Pancreas (tissue), 10 donors: ENCODE measurements at regions not wholly inside any gene's neighbourhood (a gene's known extent, or its start where the extent isn't known, plus 50 kb on each side); places are given as distances from the start of the nearest gene placed in this dataset.
A peak's percentile ranks its signal among the peaks of the same experiment; 100 is the strongest.

ENCODE experiments used
- ATAC-seq, 4 donors: fragments of 200-7000 bp; cut with Tn5 transposase; one replicate each; pipeline versions ENCODE4 v1.8.0 to v1.9.1; 2020; ENCODE audit warnings: mild to moderate bottlenecking in 4 of 4, moderate library complexity in 4 of 4
- DNase-seq, 6 donors: peaks; one replicate each; pipeline ENCODE4 v3.0.0-alpha.2; 2020
- FAIRE-seq: peaks from 2 replicates; lab custom pipeline; 2012; peaks lifted over from hg19 to GRCh38; lab: Jason Lieb, UNC
- H3K27ac ChIP-seq, 4 donors: fragments of 200-600 bp; sonication (generic); 1 replicate in 3 of 4; 2 replicates in 1 of 4; pipeline versions ENCODE4 v1.5.0 to v1.8.0; 2020
- H3K27me3 ChIP-seq, 4 donors: fragments of 200-600 bp; one replicate each; pipeline ENCODE4 v1.8.0; 2021
- H3K36me3 ChIP-seq, 3 donors: fragments of 200-600 bp; sonication (generic) in 1 of 3; one replicate each; pipeline versions ENCODE4 v1.5.0 to v1.8.0; 2020 to 2021
- H3K4me1 ChIP-seq, 3 donors: fragments of 200-600 bp; one replicate each; pipeline ENCODE4 v1.8.0; 2021
- H3K4me3 ChIP-seq, 4 donors: fragments of 200-600 bp; sonication (generic) in 2 of 4; one replicate each; pipeline versions ENCODE4 v1.5.0 to v1.8.0; 2020 to 2021
- H3K9me3 ChIP-seq, 4 donors: fragments of 200-600 bp; one replicate each; pipeline ENCODE4 v1.8.0; 2021
- WGBS, 2 donors: extraction: QIAGEN DNeasy Blood & Tissue Kit; methylation state at CpG; one replicate each; pipeline ENCODE4 v1.1.7; 2013; 5-methylcytosine and 5-hydroxymethylcytosine counted together
- intact Hi-C, 3 donors: fragments of 100-400 bp; cut with DNase I; formaldehyde crosslinking; loops; one replicate each; pipeline versions ENCODE4 v1.11.1 to v1.14.2; 2022
- TF ChIP-seq, protein P1 (sequence below), 4 donors: fragments of 200-600 bp; sonication (generic) in 3 of 4; IDR thresholded peaks; one replicate each; pipeline versions ENCODE4 v1.5.0 to v1.8.0; 2021; ENCODE audit warnings: antibody characterized with exemption in 4 of 4
- donor health status: healthy with polysubstance abuse.
- donor health status: DM: no; HTN: no; CAD: no; lungs with moderate emphysema.
- donor health status: DM: no; HTN: no; CAD: no.
- donor health status: control.
- donor health status: control.
- donor health status: Bipolar disorder and iron deficiency.
- donor health status: DM: yes; HTN: yes; CAD: no.
- donor health status: DM: no; HTN: no; CAD: no.
- donor health status: DM: no; HTN: no; CAD: no.
- donor health status: DM: yes; HTN: yes; CAD: no.

DNA sequence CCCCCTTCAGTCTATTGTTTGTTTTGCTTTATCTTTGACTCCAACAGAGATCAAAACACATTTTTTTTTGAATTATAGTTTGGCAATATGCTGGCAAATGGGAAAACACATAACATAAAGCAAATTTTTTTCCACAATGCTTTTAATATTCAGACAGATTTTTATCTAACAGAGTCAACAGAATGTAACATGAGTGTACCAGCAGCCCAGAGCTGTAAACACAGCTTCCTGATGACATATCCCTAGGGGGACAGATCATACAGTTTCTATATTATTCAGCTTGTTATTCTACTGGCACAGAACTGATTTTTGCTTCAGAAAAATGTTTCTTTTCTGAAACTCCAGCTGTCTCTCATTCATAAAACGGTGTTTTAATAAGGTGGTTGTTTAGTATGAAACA lies 168.8 kb downstream of the OLFM4 start:
- Histone ChIP-seq H3K36me3 (no peaks in the 10 kb centered on the region), H3K27me3 (peaks cover 0 to 34% (median 10%) of the 10 kb centered on the region in 4 donors), H3K4me3 (no peak overlapping the region), H3K27ac (no peak overlapping the region), H3K9me3 (no peaks in the 10 kb centered on the region), H3K4me1 (no peaks in the 10 kb centered on the region)
- 46 to 57% methylated on average over 1 of the region's 1 CpG for WGBS, 2 donors
- FAIRE-seq (no peak), ATAC-seq (no peak), DNase-seq (no peak)
- TF ChIP-seq, protein P1, sequence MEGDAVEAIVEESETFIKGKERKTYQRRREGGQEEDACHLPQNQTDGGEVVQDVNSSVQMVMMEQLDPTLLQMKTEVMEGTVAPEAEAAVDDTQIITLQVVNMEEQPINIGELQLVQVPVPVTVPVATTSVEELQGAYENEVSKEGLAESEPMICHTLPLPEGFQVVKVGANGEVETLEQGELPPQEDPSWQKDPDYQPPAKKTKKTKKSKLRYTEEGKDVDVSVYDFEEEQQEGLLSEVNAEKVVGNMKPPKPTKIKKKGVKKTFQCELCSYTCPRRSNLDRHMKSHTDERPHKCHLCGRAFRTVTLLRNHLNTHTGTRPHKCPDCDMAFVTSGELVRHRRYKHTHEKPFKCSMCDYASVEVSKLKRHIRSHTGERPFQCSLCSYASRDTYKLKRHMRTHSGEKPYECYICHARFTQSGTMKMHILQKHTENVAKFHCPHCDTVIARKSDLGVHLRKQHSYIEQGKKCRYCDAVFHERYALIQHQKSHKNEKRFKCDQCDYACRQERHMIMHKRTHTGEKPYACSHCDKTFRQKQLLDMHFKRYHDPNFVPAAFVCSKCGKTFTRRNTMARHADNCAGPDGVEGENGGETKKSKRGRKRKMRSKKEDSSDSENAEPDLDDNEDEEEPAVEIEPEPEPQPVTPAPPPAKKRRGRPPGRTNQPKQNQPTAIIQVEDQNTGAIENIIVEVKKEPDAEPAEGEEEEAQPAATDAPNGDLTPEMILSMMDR (IDR thresholded peaks at IDR 0.05): no peak
- intact Hi-C loops: no loop called here

DNA sequence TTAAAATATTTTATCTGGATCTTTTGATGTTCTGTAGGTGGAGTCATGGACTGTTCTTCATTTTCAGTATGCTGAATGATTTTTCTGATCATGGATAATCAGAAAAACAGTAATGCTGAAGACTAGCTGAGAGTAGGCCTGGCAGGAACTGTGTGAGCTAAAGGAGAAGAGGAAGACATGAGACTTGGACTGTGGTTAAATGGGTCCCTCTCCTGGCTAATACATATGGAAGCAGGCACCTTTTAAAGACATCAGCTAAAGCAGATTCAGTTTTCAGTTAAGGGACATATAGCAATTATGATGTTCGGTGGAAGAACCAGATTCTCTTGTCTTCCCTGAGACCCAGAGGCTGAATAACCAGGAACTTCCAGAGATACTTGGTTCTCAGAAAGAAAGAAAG lies 169.4 kb downstream of the OLFM4 start:
- Histone ChIP-seq H3K36me3 (no peaks in the 10 kb centered on the region), H3K4me1 (no peaks in the 10 kb centered on the region), H3K9me3 (no peaks in the 10 kb centered on the region), H3K27ac (no peak overlapping the region), H3K27me3 (peaks cover 0 to 35% (median 8%) of the 10 kb centered on the region in 4 donors), H3K4me3 (no peak overlapping the region)
- intact Hi-C loops: no loop called here
- WGBS, 2 donors: 47 to 84% methylated on average over 1 of the region's 1 CpG
- DNase-seq (no peak), FAIRE-seq (no peak), ATAC-seq (no peak)
- TF ChIP-seq, protein P1 (IDR thresholded peaks at IDR 0.05): no peak

DNA sequence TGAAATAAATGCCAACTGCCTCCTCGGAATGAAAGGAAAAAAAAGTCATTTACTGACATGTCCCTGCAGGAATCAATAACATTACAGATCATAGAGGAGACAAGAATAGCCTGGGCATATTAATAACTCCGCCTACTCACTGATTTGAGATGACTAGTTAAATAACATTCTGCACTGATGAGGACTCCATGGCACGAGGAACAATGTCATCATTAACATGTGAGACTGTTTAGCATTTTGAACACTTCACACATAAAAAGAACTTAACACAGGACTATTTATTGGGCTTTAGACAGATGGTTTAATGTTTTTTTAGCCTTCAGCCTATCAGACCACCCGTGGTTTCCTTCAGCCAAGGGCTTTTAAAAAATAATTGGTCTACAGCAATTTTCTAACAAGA lies 170.1 kb downstream of the OLFM4 start:
- WGBS, 2 donors: 26 to 35% methylated on average over 4 of the region's 4 CpGs
- intact Hi-C loops: no loop called here
- H3K4me3 ChIP-seq: no peak overlapping the region
- no peaks in the 10 kb centered on the region for H3K36me3 ChIP-seq
- no peak overlapping the region for H3K27ac ChIP-seq
- H3K27me3 ChIP-seq: peaks cover 0 to 35% (median 8%) of the 10 kb centered on the region in 4 donors
- no peaks in the 10 kb centered on the region for H3K4me1 ChIP-seq
- ATAC-seq (no peak), FAIRE-seq (no peak), DNase-seq (no peak)
- TF ChIP-seq, protein P1 (IDR thresholded peaks at IDR 0.05): no peak
- no peaks in the 10 kb centered on the region for H3K9me3 ChIP-seq

DNA sequence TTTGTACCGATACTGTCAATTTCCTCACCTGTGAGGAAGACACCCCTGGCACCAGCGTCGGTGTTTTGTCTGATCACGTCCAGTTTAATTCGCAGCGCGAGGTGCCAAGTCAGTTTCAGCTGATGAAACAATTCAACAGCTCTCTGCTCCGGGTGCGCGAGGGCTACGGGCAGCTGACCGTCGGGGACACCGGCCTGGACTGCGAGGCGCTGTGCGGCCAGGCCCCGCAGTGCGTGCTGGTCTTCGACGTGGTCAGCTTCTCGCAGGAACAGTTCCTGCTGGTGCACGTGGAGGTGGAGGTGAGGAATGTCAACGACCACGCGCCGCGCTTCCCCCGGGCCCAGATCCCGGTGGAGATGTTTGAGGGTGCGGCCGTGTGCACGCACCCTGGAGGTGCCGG lies 171.5 kb downstream of the OLFM4 start:
- Histone ChIP-seq H3K9me3 (no peaks in the 10 kb centered on the region), H3K27me3 (peaks cover 0 to 29% (median 8%) of the 10 kb centered on the region in 4 donors), H3K4me1 (no peaks in the 10 kb centered on the region), H3K36me3 (no peaks in the 10 kb centered on the region), H3K4me3 (no peak overlapping the region), H3K27ac (no peak overlapping the region)
- 70 to 81% methylated on average over 34 of the region's 34 CpGs for WGBS, 2 donors
- TF ChIP-seq, protein P1 (IDR thresholded peaks at IDR 0.05): no peak
- DNase-seq: peak in 2 of 6 donors; percentile 44 to 47
- no peak for FAIRE-seq
- ATAC-seq: no peak
- intact Hi-C loops: no loop called here

DNA sequence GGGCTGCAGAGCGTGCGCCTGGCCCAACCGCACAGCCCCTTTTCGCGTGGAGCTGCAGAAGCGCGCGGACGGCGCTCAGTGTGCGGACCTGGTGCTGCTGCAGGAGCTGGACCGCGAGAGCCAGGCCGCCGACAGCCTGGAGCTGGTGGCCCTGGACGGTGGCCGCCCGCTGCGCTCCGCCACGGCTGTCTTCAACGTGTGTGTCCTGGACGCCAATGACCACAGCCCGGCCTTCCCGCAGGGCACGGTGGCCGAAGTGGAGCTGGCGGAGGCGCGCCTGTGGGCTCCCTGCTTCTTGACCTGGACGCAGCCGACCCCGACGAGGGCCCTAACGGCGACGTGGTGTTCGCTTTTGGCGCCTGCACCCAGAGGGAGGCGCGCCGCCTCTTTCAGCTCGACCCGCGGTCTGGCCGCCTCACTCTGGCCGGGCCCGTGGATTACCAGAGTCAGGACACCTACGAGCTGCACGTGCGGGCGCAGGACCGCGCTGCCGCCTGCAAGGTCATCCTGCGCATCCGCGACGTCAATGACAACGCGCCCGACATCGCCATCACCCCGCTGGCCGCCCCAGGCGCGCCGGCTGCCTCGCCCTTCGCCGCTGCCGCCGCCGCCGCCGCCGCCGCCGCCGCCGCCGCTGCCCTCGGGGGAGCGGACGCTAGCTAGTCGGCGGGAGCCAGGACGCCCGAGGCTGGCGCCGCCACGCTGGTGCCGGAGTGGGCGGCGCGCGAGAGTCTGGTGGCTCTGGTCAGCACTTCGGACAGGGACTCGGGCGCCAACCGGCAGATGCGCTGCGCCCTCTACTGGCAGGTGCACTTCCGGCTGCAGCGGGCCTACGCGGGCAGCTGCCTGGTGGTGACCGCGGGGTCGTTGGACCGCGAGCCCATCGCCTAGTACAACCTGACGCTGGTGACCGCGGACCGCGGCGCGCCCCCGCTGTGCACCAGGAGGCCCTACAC lies 172.2 kb downstream of the OLFM4 start:
- Histone ChIP-seq H3K4me3 (peak overlapping the region in 1 of 4 donors; percentile 12), H3K36me3 (no peaks in the 10 kb centered on the region), H3K27me3 (peaks cover 0 to 26% (median 8%) of the 10 kb centered on the region in 4 donors), H3K4me1 (no peaks in the 10 kb centered on the region), H3K9me3 (no peaks in the 10 kb centered on the region), H3K27ac (no peak overlapping the region)
- WGBS, 2 donors: 10 to 13% methylated on average over 105 to 121 of the region's 121 CpGs
- no peak for FAIRE-seq
- intact Hi-C loops: no loop called here
- ATAC-seq: peak; percentile 89 to 99 (median 96)
- peak; percentile 39 to 92 (median 74) for DNase-seq
- TF ChIP-seq, protein P1 (IDR thresholded peaks at IDR 0.05): peak; percentile 60 to 75 (median 72)
